ENCODE measurements at regions not wholly inside any gene's neighbourhood (a gene's known extent, or its start where the extent isn't known, plus 50 kb on each side); places are given as distances from the start of the nearest gene placed in this dataset.

GRCh38 chr13:39941236-39941635 is 285.8 kb downstream of the COG6 start:
- TF ChIP-seq EZH2 (IDR thresholded peaks at IDR 0.05; ENCODE audit: borderline replicate concordance, low read length) (no peak), CTCF (IDR thresholded peaks at IDR 0.05; ENCODE audit: low read length) (no peak)
